ENCODE measurements at regions not wholly inside any gene's neighbourhood (a gene's known extent, or its start where the extent isn't known, plus 50 kb on each side); places are given as distances from the start of the nearest gene placed in this dataset.

- TF ChIP-seq GATA2 (IDR thresholded peaks at IDR 0.05; ENCODE audit: low read depth, low read length) (no peak), GATA3 (IDR thresholded peaks at IDR 0.05; ENCODE audit: low read depth, low read length) (no peak)
Observed at GRCh38 chr20:16914277-16914676, 166.1 kb downstream of the OTOR start.

GRCh38 chr20:16916165-16916564 lies 168.0 kb downstream of the OTOR start:
- TF ChIP-seq GATA3 (IDR thresholded peaks at IDR 0.05; ENCODE audit: low read depth, low read length) = no peak
- no peak for TF ChIP-seq GATA2 (IDR thresholded peaks at IDR 0.05; ENCODE audit: low read depth, low read length)

GRCh38 chr20:16917636-16918035 lies 169.5 kb downstream of the OTOR start:
- TF ChIP-seq GATA2 (IDR thresholded peaks at IDR 0.05; ENCODE audit: low read depth, low read length) = no peak
- TF ChIP-seq GATA3 (IDR thresholded peaks at IDR 0.05; ENCODE audit: low read depth, low read length) = no peak

GRCh38 chr20:16918366-16918765 lies 170.2 kb downstream of the OTOR start:
- TF ChIP-seq GATA3 (IDR thresholded peaks at IDR 0.05; ENCODE audit: low read depth, low read length) = no peak
- no peak for TF ChIP-seq GATA2 (IDR thresholded peaks at IDR 0.05; ENCODE audit: low read depth, low read length)

DNA sequence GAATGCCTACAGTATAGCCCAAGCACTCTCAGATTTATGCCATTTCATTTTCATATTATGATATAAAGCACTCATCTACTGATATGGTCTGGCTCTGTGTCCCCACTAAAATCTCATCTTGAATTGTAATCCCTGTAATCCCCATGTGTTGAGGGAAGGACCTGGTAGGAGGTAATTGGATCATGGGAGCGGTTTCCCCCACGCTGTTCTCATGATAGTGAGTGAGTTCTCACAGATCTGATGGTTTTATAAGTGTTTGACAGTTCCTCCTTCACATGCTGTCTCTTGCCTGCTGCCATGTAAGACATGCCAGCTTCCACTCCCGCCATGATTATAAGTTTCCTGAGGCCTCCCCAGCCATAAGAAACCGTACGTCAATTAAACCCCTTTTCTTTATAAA lies 171.7 kb downstream of the OTOR start:
- TF ChIP-seq GATA3 (IDR thresholded peaks at IDR 0.05; ENCODE audit: low read depth, low read length) = no peak
- no peak for TF ChIP-seq GATA2 (IDR thresholded peaks at IDR 0.05; ENCODE audit: low read depth, low read length)

GRCh38 chr20:16922834-16923233 lies 174.7 kb downstream of the OTOR start:
- TF ChIP-seq GATA3 (IDR thresholded peaks at IDR 0.05; ENCODE audit: low read depth, low read length) = no peak
- TF ChIP-seq GATA2 (IDR thresholded peaks at IDR 0.05; ENCODE audit: low read depth, low read length) = no peak

GRCh38 chr20:16926626-16927430 lies 178.7 kb downstream of the OTOR start:
- TF ChIP-seq GATA3 (IDR thresholded peaks at IDR 0.05; ENCODE audit: low read depth, low read length) (no peak), GATA2 (IDR thresholded peaks at IDR 0.05; ENCODE audit: low read depth, low read length) (no peak)

- TF ChIP-seq GATA3 (IDR thresholded peaks at IDR 0.05; ENCODE audit: low read depth, low read length) = no peak
- TF ChIP-seq GATA2 (IDR thresholded peaks at IDR 0.05; ENCODE audit: low read depth, low read length) = no peak
Observed at GRCh38 chr20:16929756-16930155, 181.6 kb downstream of the OTOR start.

DNA sequence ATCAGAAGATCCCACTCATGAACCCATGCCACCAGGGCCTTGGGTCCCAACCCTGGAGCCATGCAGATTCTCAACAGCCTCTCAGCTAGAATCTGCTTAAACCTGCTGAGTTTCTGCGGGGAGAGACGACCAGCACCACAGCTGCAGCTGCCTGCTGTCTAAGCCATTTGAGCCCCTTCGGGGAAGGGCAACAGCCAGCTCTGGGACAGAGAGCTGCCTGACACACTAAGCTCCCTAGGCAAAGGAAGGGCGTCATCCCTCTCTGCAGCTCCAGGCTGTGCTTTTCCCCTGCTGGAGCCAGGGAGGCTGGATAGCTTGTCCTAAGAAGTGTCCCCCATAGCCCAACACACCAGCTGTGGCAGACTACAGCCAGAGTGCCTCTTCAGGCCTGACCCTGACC lies 182.5 kb downstream of the OTOR start:
- TF ChIP-seq GATA3 (IDR thresholded peaks at IDR 0.05; ENCODE audit: low read depth, low read length) = no peak
- TF ChIP-seq GATA2 (IDR thresholded peaks at IDR 0.05; ENCODE audit: low read depth, low read length) = no peak

GRCh38 chr20:16939051-16939450 lies 190.9 kb downstream of the OTOR start:
- TF ChIP-seq GATA3 (IDR thresholded peaks at IDR 0.05; ENCODE audit: low read depth, low read length) = no peak
- no peak for TF ChIP-seq GATA2 (IDR thresholded peaks at IDR 0.05; ENCODE audit: low read depth, low read length)

DNA sequence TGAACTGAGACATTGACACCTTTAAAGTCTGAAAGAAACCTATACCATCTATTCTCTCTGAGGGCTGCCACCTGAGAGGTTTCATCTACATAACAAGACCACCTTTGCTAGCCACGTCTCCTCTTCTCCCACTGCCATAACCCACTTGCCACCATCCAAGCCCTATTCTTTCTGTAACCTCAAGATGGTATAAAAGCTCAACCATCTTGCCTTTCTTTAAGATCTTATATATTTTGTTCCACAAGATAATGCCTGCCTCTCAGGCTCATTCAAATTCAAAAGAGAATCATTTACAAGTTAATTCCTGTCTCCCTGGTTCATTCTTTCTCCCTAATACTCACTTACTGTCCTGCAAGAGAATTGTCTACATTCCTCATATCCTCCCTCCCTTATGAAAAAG lies 192.5 kb downstream of the OTOR start:
- TF ChIP-seq GATA2 (IDR thresholded peaks at IDR 0.05; ENCODE audit: low read depth, low read length) (no peak), GATA3 (IDR thresholded peaks at IDR 0.05; ENCODE audit: low read depth, low read length) (no peak)

GRCh38 chr20:16942051-16942450 lies 193.9 kb downstream of the OTOR start:
- TF ChIP-seq GATA2 (IDR thresholded peaks at IDR 0.05; ENCODE audit: low read depth, low read length) (no peak), GATA3 (IDR thresholded peaks at IDR 0.05; ENCODE audit: low read depth, low read length) (no peak)

DNA sequence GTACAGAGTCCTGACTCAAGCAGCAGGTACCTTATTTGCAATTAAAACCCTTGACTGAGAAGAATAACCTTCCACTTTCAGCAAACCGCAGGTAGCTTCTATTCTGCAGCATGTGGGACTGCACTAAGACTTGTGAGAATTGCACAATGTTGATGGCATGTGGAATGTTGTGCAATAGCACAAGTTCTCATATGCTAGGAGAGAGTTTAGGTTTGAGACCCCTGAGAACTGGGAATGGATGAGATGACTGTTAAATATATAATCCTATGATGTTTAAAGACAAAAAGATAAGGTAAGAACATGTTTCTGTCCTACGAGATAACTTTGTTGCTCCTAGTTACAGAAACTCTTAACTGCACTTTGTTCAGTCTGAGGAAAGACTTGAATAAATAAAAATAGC lies 194.6 kb downstream of the OTOR start:
- TF ChIP-seq GATA2 (IDR thresholded peaks at IDR 0.05; ENCODE audit: low read depth, low read length) (no peak), GATA3 (IDR thresholded peaks at IDR 0.05; ENCODE audit: low read depth, low read length) (no peak)

DNA sequence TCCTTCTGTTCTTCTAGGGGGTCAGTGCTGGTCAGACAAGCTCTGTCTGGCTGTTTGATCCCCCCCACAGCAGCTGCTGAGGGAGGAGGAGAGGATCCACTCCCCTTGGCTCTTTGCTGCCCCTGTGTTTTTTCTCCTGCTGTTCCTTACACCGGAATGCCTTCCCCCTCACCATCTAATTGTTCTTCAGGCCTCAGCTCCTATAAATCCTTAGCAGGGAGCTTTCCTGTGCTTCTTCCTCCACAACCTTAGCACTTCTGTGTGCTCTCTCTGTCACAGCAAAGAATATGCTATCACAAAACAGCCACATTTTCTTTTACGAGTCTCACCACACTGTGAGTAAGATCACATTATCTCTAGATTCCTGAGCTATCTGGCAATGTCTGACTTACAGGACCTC lies 196.6 kb downstream of the OTOR start:
- TF ChIP-seq GATA2 (IDR thresholded peaks at IDR 0.05; ENCODE audit: low read depth, low read length) = no peak
- no peak for TF ChIP-seq GATA3 (IDR thresholded peaks at IDR 0.05; ENCODE audit: low read depth, low read length)

DNA sequence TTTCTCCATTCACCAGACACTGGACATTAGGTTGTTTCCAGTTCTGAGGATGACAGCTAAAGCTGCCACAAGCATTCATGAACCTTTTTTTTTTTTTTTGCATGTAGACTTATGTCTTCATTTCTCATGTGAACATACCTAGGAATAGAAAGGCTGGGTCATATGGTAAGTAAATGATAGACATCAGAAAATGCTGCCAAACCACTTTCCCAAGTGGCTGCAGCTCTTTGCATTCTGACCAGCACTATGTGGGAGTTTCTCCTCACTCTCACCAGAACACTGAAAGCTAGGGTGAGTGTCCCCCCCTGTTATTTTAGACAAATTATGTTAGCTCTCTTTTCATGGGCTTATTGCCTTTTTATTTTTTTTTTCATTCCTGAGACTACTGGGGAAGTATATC lies 197.5 kb downstream of the OTOR start:
- TF ChIP-seq GATA3 (IDR thresholded peaks at IDR 0.05; ENCODE audit: low read depth, low read length) (no peak), GATA2 (IDR thresholded peaks at IDR 0.05; ENCODE audit: low read depth, low read length) (no peak)

DNA sequence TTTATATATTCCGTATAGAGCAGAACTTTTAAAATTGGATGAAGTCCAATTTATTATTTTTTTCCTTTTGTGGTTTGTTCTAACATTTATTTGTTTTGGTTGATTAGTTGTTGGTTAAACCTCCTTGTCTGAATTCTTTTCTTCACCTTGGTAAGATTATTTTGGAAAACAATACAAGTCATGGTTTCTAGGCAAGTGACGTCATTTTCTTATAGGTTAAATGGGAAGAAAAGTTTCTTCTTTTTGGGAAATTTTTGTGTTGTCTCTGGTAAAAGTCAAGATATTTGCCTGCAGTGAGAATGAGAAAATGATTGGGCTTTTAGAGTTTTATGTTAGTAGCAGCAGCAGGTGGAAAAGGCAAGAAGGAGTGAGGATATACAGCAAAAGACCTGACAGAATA lies 197.9 kb downstream of the OTOR start:
- TF ChIP-seq GATA2 (IDR thresholded peaks at IDR 0.05; ENCODE audit: low read depth, low read length) (no peak), GATA3 (IDR thresholded peaks at IDR 0.05; ENCODE audit: low read depth, low read length) (no peak)

Measured in SH-SY5Y (cell line).